H9 (cell line): ENCODE measurements at regions not wholly inside any gene's neighbourhood (a gene's known extent, or its start where the extent isn't known, plus 50 kb on each side); places are given as distances from the start of the nearest gene placed in this dataset.

Experiments used
- DNase-seq: peaks from one replicate; pipeline ENCODE4 v3.0.0-alpha.2; 2017
- H2AFZ ChIP-seq: one replicate; pipeline ENCODE4 v1.6.1; 2013; ENCODE audit warnings: mild to moderate bottlenecking, low read length, control low read depth, moderate library complexity
- H2AK5ac ChIP-seq: 2 replicates; pipeline ENCODE4 v1.6.1; 2013; ENCODE audit warnings: low read length, control low read depth, mixed read lengths; ENCODE audit not compliant: insufficient read length
- H2BK120ac ChIP-seq: one replicate; pipeline ENCODE4 v1.6.1; 2013; ENCODE audit warnings: low read depth, mild to moderate bottlenecking, low read length, control low read depth, inconsistent platforms; ENCODE audit not compliant: poor library complexity, severe bottlenecking
- H2BK12ac ChIP-seq: 2 replicates; pipeline ENCODE4 v1.6.1; 2013; ENCODE audit warnings: low read length, control low read depth, mixed read lengths, low read depth; ENCODE audit not compliant: insufficient read length
- H2BK15ac ChIP-seq: 2 replicates; pipeline ENCODE4 v1.6.1; 2013; ENCODE audit warnings: low read depth, low read length, control low read depth
- H2BK20ac ChIP-seq: one replicate; pipeline ENCODE4 v1.6.1; 2013; ENCODE audit warnings: low read depth, mild to moderate bottlenecking, low read length, control low read depth, inconsistent platforms; ENCODE audit not compliant: poor library complexity, severe bottlenecking
- H2BK5ac ChIP-seq: 2 replicates; pipeline ENCODE4 v1.6.1; 2013; ENCODE audit warnings: low read length, control low read depth, mixed read lengths; ENCODE audit not compliant: insufficient read length
- H3K14ac ChIP-seq: 2 replicates; pipeline ENCODE4 v1.6.1; 2013; ENCODE audit warnings: low read length, control low read depth; ENCODE audit not compliant: insufficient read depth
- H3K18ac ChIP-seq: 2 replicates; pipeline ENCODE4 v1.6.1; 2013; ENCODE audit warnings: low read depth, mild to moderate bottlenecking, mixed read lengths, low read length, control low read depth; ENCODE audit not compliant: insufficient read length
- H3K23ac ChIP-seq: 2 replicates; pipeline ENCODE4 v1.6.1; 2013; ENCODE audit warnings: low read length, control low read depth, mixed read lengths, low read depth; ENCODE audit not compliant: insufficient read length
- H3K23me2 ChIP-seq: 2 replicates; pipeline ENCODE4 v1.6.1; 2013; ENCODE audit warnings: low read depth, mild to moderate bottlenecking, mixed read lengths, low read length, control low read depth; ENCODE audit not compliant: insufficient read length, poor library complexity, severe bottlenecking
- H3K27ac ChIP-seq: 2 replicates; pipeline ENCODE4 v1.5.1; 2013; ENCODE audit warnings: low read length, control low read depth, mixed read lengths, low read depth; ENCODE audit not compliant: insufficient read length
- H3K27me3 ChIP-seq: 2 replicates; pipeline ENCODE4 v1.6.1; 2013; ENCODE audit warnings: low read length, control low read depth, inconsistent platforms; ENCODE audit not compliant: insufficient read depth
- H3K4ac ChIP-seq: 2 replicates; pipeline ENCODE4 v1.6.1; 2013; ENCODE audit warnings: low read depth, mild to moderate bottlenecking, control low read depth, inconsistent platforms, low read length, moderate library complexity
- H3K4me1 ChIP-seq: 2 replicates; pipeline ENCODE4 v1.6.1; 2013; ENCODE audit warnings: low read length, control low read depth, inconsistent platforms; ENCODE audit not compliant: insufficient read depth
- H3K4me2 ChIP-seq: 2 replicates; pipeline ENCODE4 v1.6.1; 2013; ENCODE audit warnings: low read length, control low read depth, mixed read lengths; ENCODE audit not compliant: insufficient read length, insufficient read depth
- H3K56ac ChIP-seq: 2 replicates; pipeline ENCODE4 v1.6.1; 2013; ENCODE audit warnings: low read depth, mild to moderate bottlenecking, mixed read lengths, low read length, control low read depth; ENCODE audit not compliant: insufficient read length
- H3K79me1 ChIP-seq: 2 replicates; pipeline ENCODE4 v1.6.1; 2013; ENCODE audit warnings: low read depth, mild to moderate bottlenecking, moderate library complexity, low read length, control low read depth, inconsistent platforms; ENCODE audit not compliant: insufficient read depth, poor library complexity, severe bottlenecking
- H3K79me2 ChIP-seq: 2 replicates; pipeline ENCODE4 v1.6.1; 2013; ENCODE audit warnings: low read length, control low read depth, inconsistent platforms; ENCODE audit not compliant: insufficient read depth
- H3K9ac ChIP-seq: 2 replicates; pipeline ENCODE4 v1.6.1; 2013; ENCODE audit warnings: low read length, control low read depth, mixed read lengths; ENCODE audit not compliant: insufficient read length; ENCODE audit errors: extremely low read depth
- H3K9me3 ChIP-seq: one replicate; pipeline ENCODE4 v1.6.1; 2013; ENCODE audit warnings: low read depth, low read length, inconsistent platforms; ENCODE audit not compliant: control insufficient read depth
- H3T11ph ChIP-seq: one replicate; pipeline ENCODE4 v1.6.1; 2013; ENCODE audit warnings: mild to moderate bottlenecking, low read length, control low read depth, inconsistent platforms
- H4K20me1 ChIP-seq: one replicate; pipeline ENCODE4 v1.6.1; 2013; ENCODE audit not compliant: control insufficient read depth, insufficient read length, insufficient read depth
- H4K5ac ChIP-seq: 2 replicates; pipeline ENCODE4 v1.6.1; 2013; ENCODE audit warnings: low read depth, mild to moderate bottlenecking, mixed read lengths, low read length, control low read depth; ENCODE audit not compliant: insufficient read length
- H4K8ac ChIP-seq: replicated peaks from 2 replicates; pipeline ENCODE4 v1.6.1; 2013; ENCODE audit warnings: low read length, control low read depth, mixed read lengths, low read depth; ENCODE audit not compliant: insufficient read length
- H4K91ac ChIP-seq: 2 replicates; pipeline ENCODE4 v1.6.1; 2013; ENCODE audit warnings: low read depth, mild to moderate bottlenecking, moderate library complexity, mixed read lengths, low read length, control low read depth; ENCODE audit not compliant: insufficient read length
- H3K27ac Mint-ChIP-seq, 3 experiments: 2 replicates in 2 of 3; 3 replicates in 1 of 3; pipeline ENCODE4 v1.8.0; 2020 to 2021; ENCODE audit warnings: mixed read lengths in 3 of 3, mild to moderate bottlenecking in 1 of 3, moderate library complexity in 1 of 3
- H3K27me3 Mint-ChIP-seq: 2 replicates; pipeline ENCODE4 v1.8.0; 2021; ENCODE audit warnings: low read depth, mild to moderate bottlenecking, moderate library complexity, mixed read lengths
- H3K36me3 Mint-ChIP-seq, 3 experiments: 2 replicates in 2 of 3; 3 replicates in 1 of 3; pipeline ENCODE4 v1.8.0; 2020 to 2021; ENCODE audit warnings: low read depth in 3 of 3, mixed read lengths in 3 of 3; ENCODE audit not compliant: insufficient read depth in 1 of 3
- H3K4me1 Mint-ChIP-seq, 2 experiments: 2 replicates each; pipeline ENCODE4 v1.8.0; 2020; ENCODE audit warnings: mixed read lengths in 2 of 2
- H3K4me3 Mint-ChIP-seq, 2 experiments: 2 replicates in 1 of 2; 3 replicates in 1 of 2; pipeline ENCODE4 v1.8.0; 2020 to 2021; ENCODE audit warnings: mild to moderate bottlenecking in 2 of 2, mixed read lengths in 2 of 2, moderate library complexity in 1 of 2
- H3K9me3 Mint-ChIP-seq, 2 experiments: 2 replicates in 1 of 2; 3 replicates in 1 of 2; pipeline ENCODE4 v1.8.0; 2020; ENCODE audit warnings: mild to moderate bottlenecking in 2 of 2, mixed read lengths in 2 of 2, moderate library complexity in 1 of 2
- CTCF ChIP-seq: fragments of 200-600 bp; sonication (generic); conservative IDR thresholded peaks from 3 replicates; pipeline ENCODE4 v1.8.0; 2021; ENCODE audit warnings: antibody characterized with exemption, mild to moderate bottlenecking
- WGBS: extraction: QIAGEN DNeasy Blood & Tissue Kit; methylation state at CpG from one replicate; pipeline ENCODE4 v1.1.7; 2013; ENCODE audit warnings: missing lambda C conversion rate, low lambda C conversion rate, mixed read lengths; ENCODE audit not compliant: insufficient read length; ENCODE audit errors: extremely low coverage; 5-methylcytosine and 5-hydroxymethylcytosine counted together

- no peak for TF ChIP-seq CTCF
- Histone ChIP-seq H2BK15ac (no peak overlapping the region), H3T11ph (no peak overlapping the region), H3K14ac (no peak overlapping the region), H3K4me1 (no peaks in the 10 kb centered on the region; the same call in 1 of the 2 replicates), H2BK12ac (no peak overlapping the region), H3K18ac (no peak overlapping the region), H3K27ac (no peak overlapping the region), H4K20me1 (no peaks in the 10 kb centered on the region), H4K8ac (no peak overlapping the region), H3K9ac (no peak overlapping the region), H3K56ac (no peak overlapping the region), H3K27me3 (no peaks in the 10 kb centered on the region), H2BK20ac (no peak overlapping the region), H3K23me2 (no peaks in the 10 kb centered on the region), H2BK120ac (no peak overlapping the region), H3K79me1 (no peaks in the 10 kb centered on the region), H4K5ac (no peak overlapping the region), H3K4me2 (no peak overlapping the region), H2AFZ (no peak overlapping the region), H3K23ac (no peak overlapping the region), H3K9me3 (no peaks in the 10 kb centered on the region), H2BK5ac (no peak overlapping the region), H3K79me2 (no peaks in the 10 kb centered on the region), H3K4ac (no peak overlapping the region), H2AK5ac (no peak overlapping the region), H4K91ac (no peak overlapping the region)
- peaks cover 7 to 8% of the 10 kb centered on the region in 2 experiments for H3K9me3 Mint-ChIP-seq
- H3K4me3 Mint-ChIP-seq, result no peak overlapping the region
- no peak for DNase-seq
- H3K27ac Mint-ChIP-seq, result no peak overlapping the region
- no CpG with 5 or more reads among the region's 1 CpG for WGBS
- H3K27me3 Mint-ChIP-seq, result no peaks in the 10 kb centered on the region
- peaks cover 2 to 12% (median 2%) of the 10 kb centered on the region in 3 experiments for H3K36me3 Mint-ChIP-seq
- H3K4me1 Mint-ChIP-seq, result peaks cover 16 to 17% of the 10 kb centered on the region in 2 experiments
These were observed 1012.8 kb downstream of the MAT2B start for GRCh38 chr5:164518067-164518740.
